Activated CD4-positive, alpha-beta T cell treated with anti-CD3 and anti-CD28 coated beads, Interleukin-2, Interleukin-6, amounts not matched to agents 100 ng/mL and 50 ng/mL, durations not matched to agents 16 hours and 8 hours (primary cell): ENCODE measurements at regions not wholly inside any gene's neighbourhood (a gene's known extent, or its start where the extent isn't known, plus 50 kb on each side); places are given as distances from the start of the nearest gene placed in this dataset.
"Not testable (repeated sequence)": the region's sequence is repeated elsewhere in the genome, so short reads cannot be mapped to it uniquely, and the experiment has no call there.

Experiments used
- DNase-seq: peaks from one replicate; pipeline ENCODE4 v3.0.0-alpha.2; 2020

DNA sequence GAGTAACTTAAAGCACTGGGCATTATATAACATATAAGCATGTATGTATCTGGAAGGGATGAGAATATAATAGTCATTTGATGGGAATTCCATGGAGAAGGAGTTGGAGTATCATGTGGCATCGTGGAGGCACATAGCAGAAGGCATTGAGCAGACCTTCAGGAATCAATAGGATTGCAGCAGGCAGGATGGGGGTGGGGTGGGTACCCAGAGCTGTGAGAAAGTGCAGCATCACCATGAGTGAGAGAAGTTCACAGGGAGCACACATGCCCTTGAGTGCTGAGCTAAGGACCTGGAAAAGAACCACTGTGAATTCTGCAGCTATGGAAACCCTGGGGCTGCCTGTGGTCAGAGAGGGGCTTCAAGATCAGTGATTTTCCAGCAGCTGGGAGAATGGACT is 57.3 kb downstream of the MED10 start:
- DNase-seq, result no peak

GRCh38 chr5:6319116-6319515 is 59.2 kb downstream of the MED10 start:
- DNase-seq, result no peak

- no peak for DNase-seq
Measured at GRCh38 chr5:6317116-6317798, 61.1 kb downstream of the MED10 start.

GRCh38 chr5:6315580-6315979 is 62.8 kb downstream of the MED10 start:
- DNase-seq, result no peak

GRCh38 chr5:6311568-6312501 is 66.5 kb downstream of the MED10 start:
- DNase-seq, result no peak

- no peak for DNase-seq
Measured at GRCh38 chr5:6309949-6310348, 68.4 kb downstream of the MED10 start.

- no peak for DNase-seq
Measured at GRCh38 chr5:6308683-6309082, 69.7 kb downstream of the MED10 start.

DNA sequence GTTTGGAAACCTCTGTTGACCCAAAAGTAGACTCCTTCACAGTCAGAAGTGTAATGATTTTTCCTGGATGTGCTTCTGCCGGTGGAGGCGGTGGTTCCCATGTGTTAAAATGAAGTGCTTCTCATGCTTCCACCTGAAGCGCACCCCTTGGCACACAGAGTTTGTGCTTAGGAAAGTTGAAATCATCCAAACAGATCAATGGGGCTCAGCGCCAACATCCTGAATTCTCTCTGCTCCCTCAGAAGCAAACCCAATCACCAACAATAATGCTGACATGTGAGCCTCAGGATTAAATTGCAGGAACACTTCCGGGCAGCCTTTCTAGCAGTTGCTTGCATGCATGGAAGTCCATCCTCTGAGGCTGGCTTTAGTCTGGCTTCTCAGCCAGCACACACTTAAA is 71.0 kb downstream of the MED10 start:
- no peak for DNase-seq

GRCh38 chr5:6305853-6306252 is 72.5 kb downstream of the MED10 start:
- no peak for DNase-seq

GRCh38 chr5:6302684-6303083 is 75.7 kb downstream of the MED10 start:
- DNase-seq, result no peak

GRCh38 chr5:6302075-6302474 is 76.3 kb downstream of the MED10 start:
- no peak for DNase-seq

GRCh38 chr5:6296524-6296923 is 81.8 kb downstream of the MED10 start:
- DNase-seq, result no peak

DNA sequence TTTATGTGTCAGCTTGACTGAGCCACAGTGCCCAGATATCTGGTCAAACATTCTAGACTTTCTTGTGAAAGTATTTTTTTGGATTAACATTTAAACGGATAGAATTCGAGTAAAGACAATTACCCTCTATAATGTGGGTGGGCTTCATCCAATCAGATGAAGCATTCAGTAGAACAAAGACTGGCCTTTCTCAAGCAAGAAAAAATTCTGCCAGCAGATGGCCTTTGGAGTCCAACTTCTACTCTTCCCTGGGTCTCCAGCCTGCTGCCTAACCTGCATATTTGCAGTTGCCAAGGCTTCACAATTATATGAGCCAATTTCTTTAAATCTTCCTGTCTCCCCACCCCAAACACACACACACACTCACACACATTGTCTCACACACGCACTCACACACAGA is 86.4 kb downstream of the MED10 start:
- peak; percentile 14 for DNase-seq

DNA sequence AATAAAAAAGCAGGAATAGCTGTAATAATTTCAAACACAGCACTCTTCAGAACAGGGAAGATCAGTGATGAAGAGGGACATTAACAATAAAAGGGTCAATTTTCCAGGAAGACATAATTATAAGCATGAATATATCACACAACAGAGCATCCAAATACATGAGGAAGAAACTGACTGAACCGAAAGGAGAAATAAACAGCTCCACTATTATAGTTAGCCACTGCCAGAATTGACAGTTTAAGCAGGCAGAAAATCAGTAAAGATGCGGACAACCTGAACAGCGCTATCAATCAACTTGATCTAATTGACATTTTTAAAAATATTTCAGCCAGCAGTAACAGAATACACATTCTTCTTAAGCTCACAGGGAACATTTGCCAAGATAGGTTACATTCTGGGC is 89.1 kb downstream of the MED10 start:
- DNase-seq, result no peak

DNA sequence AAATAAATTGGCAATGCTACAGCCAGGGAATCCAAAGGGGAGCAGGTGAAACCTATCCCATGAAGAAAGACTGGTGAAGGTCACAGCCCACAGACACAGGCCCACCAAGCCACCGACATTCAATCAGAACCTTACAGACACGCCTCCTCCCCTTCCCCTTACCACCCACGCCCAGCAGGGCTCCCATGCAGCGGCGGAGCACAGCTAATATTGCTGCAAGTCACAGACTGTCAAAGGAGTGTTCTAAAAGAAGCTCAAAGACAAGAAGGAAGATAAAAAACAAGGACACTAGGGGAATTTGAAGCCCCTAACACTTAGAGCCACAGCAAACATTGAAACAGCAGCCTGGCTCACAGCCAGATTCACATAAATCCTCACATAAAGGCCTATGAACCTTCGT is 91.2 kb downstream of the MED10 start:
- DNase-seq, result no peak

- no peak for DNase-seq
Measured at GRCh38 chr5:6286404-6286803, 91.9 kb downstream of the MED10 start.

- DNase-seq, result not testable (repeated sequence)
Measured at GRCh38 chr5:6284491-6284890, 93.9 kb downstream of the MED10 start.

DNA sequence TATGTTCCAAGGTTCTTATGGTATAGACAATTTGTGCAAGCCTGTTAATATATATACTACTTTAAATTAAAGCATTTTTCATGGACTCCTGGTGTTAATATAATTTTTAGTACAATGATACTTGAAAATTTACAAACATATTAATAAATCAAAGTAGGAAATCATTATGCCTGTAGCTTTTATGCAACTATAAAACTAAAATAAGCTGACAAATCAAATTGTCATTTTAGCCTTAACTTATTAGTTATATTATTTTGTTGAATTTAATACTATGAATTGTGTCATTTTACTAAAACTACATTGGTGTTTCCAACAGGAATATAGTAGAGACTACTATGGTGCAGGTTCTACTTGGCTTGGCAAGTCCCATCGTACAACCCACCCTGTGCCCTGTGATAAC is 96.0 kb downstream of the MED10 start:
- DNase-seq, result no peak

- no peak for DNase-seq
Measured at GRCh38 chr5:6281818-6282217, 96.5 kb downstream of the MED10 start.

- DNase-seq, result no peak
Measured at GRCh38 chr5:6280425-6281100, 97.8 kb downstream of the MED10 start.

DNA sequence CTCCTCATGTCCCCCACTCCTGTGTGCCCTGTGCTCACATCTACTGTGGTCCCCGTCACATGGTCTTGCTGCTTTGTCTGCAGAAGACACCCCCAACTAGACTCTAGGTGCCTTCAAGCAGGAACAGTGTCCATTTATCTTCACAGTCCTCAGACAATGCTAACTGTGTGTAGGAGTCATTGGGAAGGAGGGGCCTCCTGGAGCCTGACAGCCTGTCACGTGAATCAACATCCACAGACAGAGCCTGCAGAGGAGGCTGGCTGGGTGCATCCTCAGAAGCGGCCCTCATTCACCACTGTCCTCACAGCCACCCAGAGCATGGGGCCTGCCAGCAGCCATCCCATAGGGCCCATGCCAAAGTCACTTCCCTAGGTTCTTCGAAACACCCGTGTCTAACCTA is 98.7 kb downstream of the MED10 start:
- DNase-seq, result no peak

DNA sequence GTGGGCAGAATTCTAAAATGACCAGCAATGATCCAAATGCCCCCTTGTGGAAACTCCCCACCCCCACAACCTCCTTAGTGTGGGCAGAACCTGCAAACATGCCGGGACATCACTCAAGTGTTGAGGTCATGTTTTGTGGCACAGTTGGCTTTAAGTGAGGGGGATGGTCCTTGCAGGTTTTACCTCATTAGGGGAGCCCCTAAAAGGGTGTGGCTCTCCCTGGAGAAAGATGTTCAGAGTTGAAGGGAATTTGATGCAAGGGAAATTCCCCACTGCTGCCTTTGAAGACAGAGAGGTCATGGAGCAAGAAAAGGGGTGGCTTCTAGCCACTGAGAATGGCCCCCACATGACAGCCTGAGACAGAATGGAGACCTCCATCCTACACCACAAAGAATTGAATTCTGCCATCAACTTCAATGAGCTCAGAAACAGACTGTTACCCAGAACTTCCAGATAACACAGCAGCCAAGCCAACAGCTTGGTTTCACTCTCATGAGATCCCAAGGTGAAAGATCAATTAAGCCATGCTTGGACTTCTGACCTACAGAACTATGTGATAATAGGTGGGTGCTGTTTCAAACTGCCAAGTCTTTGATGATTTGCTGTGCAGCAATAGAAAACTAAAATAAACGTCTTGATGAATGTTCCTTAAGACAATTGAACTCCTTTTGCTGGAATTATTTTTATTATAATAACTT is 103.4 kb downstream of the MED10 start:
- no peak for DNase-seq

GRCh38 chr5:6273749-6274148 is 104.6 kb downstream of the MED10 start:
- DNase-seq, result no peak
